Common myeloid progenitor, CD34-positive (primary cell): ENCODE measurements at regions not wholly inside any gene's neighbourhood (a gene's known extent, or its start where the extent isn't known, plus 50 kb on each side); places are given as distances from the start of the nearest gene placed in this dataset.

Experiments used
- CTCF ChIA-PET: fragments of 350-600 bp; sonication (Branson Sonifier 250); formaldehyde crosslinking; loops from one replicate; lab custom pipeline; 2021; ENCODE audit warnings: antibody characterized with exemption; lab: Charles Lee
- POLR2A ChIA-PET: fragments of 350-600 bp; sonication (Branson Sonifier 250); formaldehyde crosslinking; loops from one replicate; lab custom pipeline; 2021; ENCODE audit warnings: antibody characterized with exemption; lab: Charles Lee
- DNase-seq, 3 donors: peaks; one replicate each; pipeline versions ENCODE4 v3.0.0 to v3.0.0-alpha.2; 2013
- H3K27ac ChIP-seq, 2 experiments: 1 replicate in 1 of 2; 2 replicates in 1 of 2; pipeline ENCODE4 v1.7.0; 2013; ENCODE audit warnings: inconsistent platforms in 2 of 2, low read length in 2 of 2, mild to moderate bottlenecking in 2 of 2, low read depth in 1 of 2, moderate library complexity in 1 of 2; ENCODE audit not compliant: severe bottlenecking in 2 of 2, insufficient read depth in 1 of 2, poor library complexity in 1 of 2
- H3K27me3 ChIP-seq, 5 experiments: replicated peaks in 2 of 5; 1 replicate in 3 of 5; 2 replicates in 2 of 5; pipeline versions ENCODE4 v1.6.1 to v1.7.0; 2013; ENCODE audit warnings: low read length in 4 of 5, mild to moderate bottlenecking in 2 of 5, moderate library complexity in 2 of 5, inconsistent platforms in 1 of 5; ENCODE audit not compliant: insufficient read depth in 5 of 5, control insufficient read depth in 4 of 5
- H3K36me3 ChIP-seq, 4 experiments: 1 replicate in 2 of 4; 2 replicates in 2 of 4; pipeline versions ENCODE4 v1.6.1 to v1.7.0; 2013; ENCODE audit warnings: low read length in 3 of 4, control low read depth in 1 of 4, mild to moderate bottlenecking in 1 of 4; ENCODE audit not compliant: control insufficient read depth in 4 of 4, insufficient read depth in 4 of 4
- H3K4me1 ChIP-seq, 4 experiments: 1 replicate in 3 of 4; 2 replicates in 1 of 4; pipeline versions ENCODE4 v1.6.1 to v1.7.1; 2013; ENCODE audit warnings: low read length in 3 of 4, mild to moderate bottlenecking in 3 of 4, control low read depth in 1 of 4, inconsistent platforms in 1 of 4, moderate library complexity in 1 of 4; ENCODE audit not compliant: control insufficient read depth in 4 of 4, insufficient read depth in 4 of 4; ENCODE audit errors: control extremely low read depth in 1 of 4
- H3K4me3 ChIP-seq, 7 experiments: 1 replicate in 4 of 7; 2 replicates in 3 of 7; pipeline versions ENCODE4 v1.5.1 to v1.7.0; 2013; ENCODE audit warnings: mild to moderate bottlenecking in 7 of 7, low read length in 6 of 7, moderate library complexity in 6 of 7, inconsistent platforms in 2 of 7, low read depth in 2 of 7, control low read depth in 1 of 7; ENCODE audit not compliant: insufficient read depth in 4 of 7, control insufficient read depth in 1 of 7; ENCODE audit errors: extremely low read depth in 1 of 7
- H3K9me3 ChIP-seq, 5 experiments: 1 replicate in 4 of 5; 2 replicates in 1 of 5; pipeline versions ENCODE4 v1.6.1 to v1.7.1; 2013; ENCODE audit warnings: low read length in 4 of 5, mild to moderate bottlenecking in 2 of 5, inconsistent platforms in 1 of 5, low read depth in 1 of 5, moderate library complexity in 1 of 5; ENCODE audit not compliant: control insufficient read depth in 4 of 5, insufficient read depth in 2 of 5; ENCODE audit errors: control extremely low read depth in 1 of 5
- WGBS: methylation state at CpG from one replicate; pipeline ENCODE4 v1.1.5; 2013; ENCODE audit not compliant: insufficient coverage; 5-methylcytosine and 5-hydroxymethylcytosine counted together

DNA sequence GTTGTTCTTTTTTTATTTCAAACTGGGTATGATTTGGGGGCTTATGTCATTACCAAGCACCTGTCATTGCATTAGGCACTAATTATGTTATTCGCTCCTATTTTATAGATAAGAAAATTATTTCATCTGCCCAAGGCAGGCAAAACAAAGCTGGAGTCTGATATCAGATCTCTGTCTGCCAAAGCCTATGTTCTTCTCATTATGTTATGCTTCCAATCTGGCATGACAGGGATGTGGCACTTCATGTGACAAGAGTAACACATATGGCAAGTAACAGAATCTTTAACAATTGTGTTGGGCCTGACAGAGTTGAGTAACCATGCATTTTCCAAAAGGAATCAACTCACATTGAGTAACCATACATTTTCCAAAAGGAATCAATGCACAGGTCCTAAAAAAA is 61.2 kb upstream of the TOM1L1 start:
- CTCF ChIA-PET: no interaction called here
- Histone ChIP-seq H3K4me1 (no peaks in the 10 kb centered on the region), H3K9me3 (peaks cover 0 to 10% (median 6%) of the 10 kb centered on the region in 5 experiments), H3K36me3 (no peaks in the 10 kb centered on the region), H3K4me3 (no peak overlapping the region), H3K27ac (no peak overlapping the region), H3K27me3 (peaks cover 0 to 2% (median 0%) of the 10 kb centered on the region in 5 experiments)
- no CpG with 5 or more reads among the region's 1 CpG for WGBS
- POLR2A ChIA-PET: interaction anchor here (0.7 kb wide), 1 partner anchor 390 kb away, joined by 3 read pairs; no protein-coding TSS in a partner anchor
- DNase-seq: no peak

DNA sequence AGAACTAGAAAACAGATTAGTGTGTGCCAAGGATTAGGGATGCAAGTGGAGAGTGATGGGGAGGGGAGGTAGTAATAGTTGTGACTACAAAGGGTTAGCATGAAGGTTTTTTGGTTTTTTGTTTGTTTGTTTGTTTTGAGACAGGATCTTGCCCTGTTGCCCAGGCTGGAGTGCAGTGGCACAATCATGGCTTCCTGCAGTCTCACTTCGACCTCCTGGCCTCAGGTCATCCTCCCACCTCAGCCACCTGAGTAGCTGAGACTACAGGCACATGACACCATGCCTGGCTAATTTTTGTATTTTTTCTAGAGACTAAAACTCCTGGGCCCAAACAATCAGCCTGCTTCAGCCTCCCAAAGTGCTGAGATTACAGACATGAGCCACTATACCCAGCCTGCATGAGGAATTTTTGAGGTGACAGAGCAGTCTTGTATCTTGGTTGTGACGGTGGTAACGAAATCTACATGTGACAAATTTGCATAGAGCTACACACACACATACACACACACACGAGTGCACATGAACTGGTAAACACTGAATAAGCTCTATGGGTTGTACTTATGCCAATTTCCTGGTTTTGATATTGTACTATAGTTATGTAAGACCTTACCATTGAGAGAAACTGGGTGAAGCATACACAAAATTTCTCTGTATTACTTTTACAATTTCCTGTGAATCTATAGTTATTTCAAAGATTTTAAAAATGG is 59.6 kb upstream of the TOM1L1 start:
- 100% methylated on average over 1 of the region's 4 CpGs for WGBS
- DNase-seq: no peak
- H3K4me3 ChIP-seq: no peak overlapping the region
- H3K27me3 ChIP-seq: peaks cover 0 to 2% (median 0%) of the 10 kb centered on the region in 5 experiments
- H3K9me3 ChIP-seq: peaks cover 0 to 9% (median 6%) of the 10 kb centered on the region in 5 experiments
- ChIA-PET CTCF (no interaction called here), POLR2A (no interaction called here)
- H3K27ac ChIP-seq: no peak overlapping the region
- no peaks in the 10 kb centered on the region for H3K4me1 ChIP-seq
- H3K36me3 ChIP-seq: no peaks in the 10 kb centered on the region

DNA sequence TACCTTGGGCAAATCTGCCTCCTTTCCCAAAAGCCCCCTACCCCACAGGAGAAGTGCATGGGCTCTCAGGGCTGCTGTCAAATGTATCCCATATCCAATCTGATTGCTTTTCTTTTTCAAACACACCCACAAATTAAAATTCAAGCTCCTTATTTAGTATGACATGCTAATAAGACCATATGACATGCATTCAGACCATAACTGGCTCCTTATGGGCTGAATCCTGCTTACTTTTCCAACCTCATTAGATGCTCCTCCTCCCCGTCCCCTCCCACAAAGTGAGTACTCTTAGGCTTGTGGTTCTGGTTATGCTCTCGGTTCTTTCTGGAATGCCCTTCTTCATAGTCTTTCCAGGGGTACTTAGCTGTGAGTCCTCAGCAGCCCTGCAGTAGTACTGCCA is 59.0 kb upstream of the TOM1L1 start:
- ChIA-PET POLR2A (no interaction called here), CTCF (no interaction called here)
- Histone ChIP-seq H3K9me3 (peaks cover 0 to 5% (median 2%) of the 10 kb centered on the region in 5 experiments), H3K36me3 (no peaks in the 10 kb centered on the region), H3K4me1 (no peaks in the 10 kb centered on the region), H3K27me3 (peaks cover 0 to 2% (median 0%) of the 10 kb centered on the region in 5 experiments), H3K27ac (no peak overlapping the region), H3K4me3 (no peak overlapping the region)
- WGBS: 88% methylated on average over 2 of the region's 2 CpGs
- no peak for DNase-seq

DNA sequence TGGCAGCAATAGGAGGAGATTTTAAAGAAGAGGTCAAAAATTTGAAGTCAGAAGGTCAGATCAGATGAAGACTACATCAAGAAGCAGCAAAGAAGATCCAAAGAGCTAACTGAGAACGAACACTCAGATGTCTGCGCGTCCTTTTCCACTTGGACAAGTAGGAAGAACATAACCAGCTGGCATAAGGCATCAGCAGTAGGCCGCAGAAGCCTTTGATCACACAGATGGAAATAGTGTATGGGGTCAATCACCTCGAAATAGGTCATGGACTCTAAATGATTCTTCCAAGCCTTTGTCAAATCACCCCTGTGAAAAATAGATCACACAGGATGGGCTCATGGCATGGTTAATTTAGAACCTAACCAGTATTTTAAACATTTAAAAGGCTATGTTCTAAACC is 56.4 kb upstream of the TOM1L1 start:
- H3K4me1 ChIP-seq: no peaks in the 10 kb centered on the region
- H3K27me3 ChIP-seq: no peaks in the 10 kb centered on the region
- DNase-seq: no peak
- H3K36me3 ChIP-seq: no peaks in the 10 kb centered on the region
- no peak overlapping the region for H3K4me3 ChIP-seq
- ChIA-PET CTCF (no interaction called here), POLR2A (no interaction called here)
- WGBS: 94% methylated on average over 5 of the region's 5 CpGs
- H3K9me3 ChIP-seq: no peaks in the 10 kb centered on the region
- no peak overlapping the region for H3K27ac ChIP-seq

DNA sequence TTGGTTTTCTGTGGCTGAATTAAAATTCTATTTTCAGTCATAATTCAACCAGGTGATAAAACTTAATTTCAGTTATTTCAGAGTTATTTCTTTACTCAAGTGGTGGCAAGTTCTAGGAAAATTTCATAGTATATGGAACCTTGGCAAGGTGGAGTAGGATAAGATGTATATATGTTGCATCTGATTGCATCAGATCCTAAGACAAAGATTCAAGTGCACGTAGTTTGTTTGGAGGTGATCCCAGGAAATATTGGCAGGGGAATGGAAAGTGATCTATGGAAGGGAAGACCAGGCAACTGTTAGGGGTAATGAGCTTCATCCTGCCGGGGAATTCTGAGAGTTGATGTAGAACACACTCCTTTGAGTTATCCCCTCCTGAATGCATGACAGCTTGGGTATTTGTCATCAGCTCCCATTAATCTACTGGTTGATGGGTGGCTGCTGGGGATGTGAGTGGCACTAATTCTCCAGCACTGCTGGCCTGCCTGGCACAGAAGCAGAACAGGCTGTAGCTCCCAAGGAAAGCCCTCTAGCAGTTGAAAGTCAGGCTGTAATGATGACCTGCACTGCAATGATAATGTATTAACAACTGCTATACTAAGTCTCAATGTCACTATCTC is 52.2 kb upstream of the TOM1L1 start:
- H3K4me1 ChIP-seq: no peaks in the 10 kb centered on the region
- POLR2A ChIA-PET: no interaction called here
- no peaks in the 10 kb centered on the region for H3K36me3 ChIP-seq
- no peak for DNase-seq
- 100% methylated on average over 2 of the region's 2 CpGs for WGBS
- no peaks in the 10 kb centered on the region for H3K9me3 ChIP-seq
- CTCF ChIA-PET: no interaction called here
- H3K4me3 ChIP-seq: no peak overlapping the region
- H3K27ac ChIP-seq: no peak overlapping the region
- H3K27me3 ChIP-seq: no peaks in the 10 kb centered on the region

DNA sequence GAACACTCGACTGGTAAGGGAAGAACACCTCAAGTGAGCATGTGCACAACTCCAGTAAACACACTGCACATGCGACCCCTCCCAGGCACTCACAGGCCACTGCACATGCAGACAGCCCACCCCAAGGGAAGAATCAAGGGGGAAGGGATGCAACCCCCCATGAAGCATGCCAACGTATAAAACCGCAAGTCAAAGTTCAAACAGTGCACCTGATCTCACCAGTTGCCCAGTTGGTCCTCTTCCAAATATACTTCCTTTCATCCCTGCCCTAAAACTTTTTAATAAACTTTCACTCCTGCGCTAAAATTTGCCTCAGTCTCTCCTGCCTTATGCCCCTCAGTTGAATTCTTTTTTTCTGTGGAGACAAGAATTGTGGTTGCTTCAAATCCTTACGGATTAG is 51.0 kb upstream of the TOM1L1 start:
- DNase-seq: no peak
- 94% methylated on average over 3 of the region's 6 CpGs for WGBS

More for the DNA sequence above, 51.0 kb upstream of the TOM1L1 start:
- Histone ChIP-seq H3K27me3 (no peaks in the 10 kb centered on the region), H3K9me3 (no peaks in the 10 kb centered on the region), H3K36me3 (no peaks in the 10 kb centered on the region), H3K27ac (no peak overlapping the region), H3K4me3 (no peak overlapping the region), H3K4me1 (no peaks in the 10 kb centered on the region)
- CTCF ChIA-PET: no interaction called here
- POLR2A ChIA-PET: no interaction called here
